Neutrophil (primary cell): ENCODE measurements at regions not wholly inside any gene's neighbourhood (a gene's known extent, or its start where the extent isn't known, plus 50 kb on each side); places are given as distances from the start of the nearest gene placed in this dataset.

Source experiments
- H3K27ac ChIP-seq: fragments of 200-600 bp; sonication (generic); 2 replicates; pipeline ENCODE4 v1.5.1; 2016; ENCODE audit warnings: mild to moderate bottlenecking, moderate library complexity
- H3K27me3 ChIP-seq: fragments of 200-600 bp; sonication (generic); 2 replicates; pipeline ENCODE4 v1.6.0; 2016; ENCODE audit warnings: mild to moderate bottlenecking
- H3K36me3 ChIP-seq: fragments of 200-600 bp; sonication (generic); 2 replicates; pipeline ENCODE4 v1.5.1; 2017
- H3K4me1 ChIP-seq, 2 experiments: fragments of 200-600 bp in 1 of 2; sonication (generic) in 1 of 2; 1 replicate in 1 of 2; 2 replicates in 1 of 2; pipeline versions ENCODE4 v1.5.1 to v1.6.1; 2013 to 2016; ENCODE audit warnings: low read depth in 1 of 2, low read length in 1 of 2, mild to moderate bottlenecking in 1 of 2, moderate library complexity in 1 of 2; ENCODE audit not compliant: control insufficient read depth in 1 of 2, insufficient read depth in 1 of 2
- H3K4me3 ChIP-seq, 2 experiments: fragments of 200-600 bp in 1 of 2; sonication (generic) in 1 of 2; 1 replicate in 1 of 2; 2 replicates in 1 of 2; pipeline ENCODE4 v1.5.1; 2013 to 2016; ENCODE audit warnings: low read depth in 1 of 2, low read length in 1 of 2, mild to moderate bottlenecking in 1 of 2, moderate library complexity in 1 of 2
- H3K9me3 ChIP-seq: fragments of 200-600 bp; sonication (generic); 2 replicates; pipeline ENCODE4 v1.5.1; 2016
- TF ChIP-seq, protein P1 (sequence below): fragments of 200-600 bp; sonication (generic); IDR thresholded peaks from 2 replicates; pipeline ENCODE4 v1.5.1; 2016; ENCODE audit warnings: antibody characterized with exemption

DNA sequence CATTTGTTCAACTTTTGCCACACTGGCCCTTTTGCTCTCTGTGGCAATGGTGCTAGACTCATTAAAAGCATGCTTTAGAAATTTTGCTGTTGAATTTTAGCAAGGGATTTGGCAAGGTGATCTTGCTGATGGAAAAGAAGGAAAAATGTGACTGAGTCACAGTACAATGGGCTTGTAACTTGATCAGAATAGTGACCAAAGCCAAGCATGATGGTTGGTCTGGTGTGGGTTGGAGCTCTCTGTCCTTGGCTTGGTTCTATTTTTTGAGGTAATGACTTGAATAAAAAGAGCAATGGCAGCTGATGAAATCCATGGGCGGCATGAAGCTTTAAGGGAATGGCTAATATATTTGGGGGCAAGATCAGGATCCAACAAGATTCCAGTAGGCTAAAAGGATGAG, 114.4 kb upstream of the ZNF366 start:
- TF ChIP-seq, protein P1, sequence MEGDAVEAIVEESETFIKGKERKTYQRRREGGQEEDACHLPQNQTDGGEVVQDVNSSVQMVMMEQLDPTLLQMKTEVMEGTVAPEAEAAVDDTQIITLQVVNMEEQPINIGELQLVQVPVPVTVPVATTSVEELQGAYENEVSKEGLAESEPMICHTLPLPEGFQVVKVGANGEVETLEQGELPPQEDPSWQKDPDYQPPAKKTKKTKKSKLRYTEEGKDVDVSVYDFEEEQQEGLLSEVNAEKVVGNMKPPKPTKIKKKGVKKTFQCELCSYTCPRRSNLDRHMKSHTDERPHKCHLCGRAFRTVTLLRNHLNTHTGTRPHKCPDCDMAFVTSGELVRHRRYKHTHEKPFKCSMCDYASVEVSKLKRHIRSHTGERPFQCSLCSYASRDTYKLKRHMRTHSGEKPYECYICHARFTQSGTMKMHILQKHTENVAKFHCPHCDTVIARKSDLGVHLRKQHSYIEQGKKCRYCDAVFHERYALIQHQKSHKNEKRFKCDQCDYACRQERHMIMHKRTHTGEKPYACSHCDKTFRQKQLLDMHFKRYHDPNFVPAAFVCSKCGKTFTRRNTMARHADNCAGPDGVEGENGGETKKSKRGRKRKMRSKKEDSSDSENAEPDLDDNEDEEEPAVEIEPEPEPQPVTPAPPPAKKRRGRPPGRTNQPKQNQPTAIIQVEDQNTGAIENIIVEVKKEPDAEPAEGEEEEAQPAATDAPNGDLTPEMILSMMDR, result no peak
- H3K27me3 ChIP-seq, result peaks cover 15% of the 10 kb centered on the region
- H3K27ac ChIP-seq, result no peak overlapping the region
- no peak overlapping the region for H3K4me3 ChIP-seq
- no peaks in the 10 kb centered on the region for H3K9me3 ChIP-seq
- no peaks in the 10 kb centered on the region for H3K36me3 ChIP-seq
- no peaks in the 10 kb centered on the region for H3K4me1 ChIP-seq

DNA sequence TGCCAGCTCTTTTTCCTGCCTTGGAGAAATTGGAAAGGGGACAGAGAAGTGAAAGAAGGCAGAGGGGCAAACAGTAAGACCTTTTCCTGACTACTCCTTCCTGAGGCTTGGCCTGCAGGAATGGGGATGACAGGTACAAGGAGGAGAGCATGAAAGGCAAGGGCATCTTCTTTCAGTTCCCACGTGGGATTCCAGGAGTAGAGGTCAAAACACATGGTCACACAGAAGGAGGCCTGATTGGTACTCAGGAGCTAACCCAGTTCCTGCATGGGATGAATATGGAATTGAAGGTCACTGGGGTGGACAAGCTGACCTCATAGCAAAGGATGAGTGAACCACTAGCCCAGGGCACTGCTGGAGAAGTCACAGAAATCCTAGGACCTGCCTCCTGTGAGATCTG, 112.5 kb upstream of the ZNF366 start:
- no peaks in the 10 kb centered on the region for H3K36me3 ChIP-seq
- no peaks in the 10 kb centered on the region for H3K9me3 ChIP-seq
- H3K27ac ChIP-seq, result no peak overlapping the region

DNA sequence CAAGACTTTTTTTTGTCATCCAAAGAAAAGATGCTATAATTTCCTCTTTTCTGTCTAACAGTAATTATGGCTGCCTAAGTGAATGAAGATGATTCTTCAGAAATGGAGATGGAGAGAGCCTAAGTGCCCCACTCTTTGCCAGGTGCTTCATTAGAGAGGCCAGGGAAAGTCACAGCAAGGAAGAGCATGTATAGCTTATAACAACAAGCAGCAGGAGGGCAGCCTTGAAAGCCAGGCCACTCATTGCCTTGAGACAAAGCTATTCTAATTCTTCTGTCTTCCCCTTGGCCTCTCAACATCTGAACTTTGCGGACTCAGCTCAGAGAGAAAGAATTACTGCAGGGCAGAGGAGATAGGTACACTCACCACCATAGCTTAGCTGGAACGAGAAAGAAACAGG, 112.0 kb upstream of the ZNF366 start:
- TF ChIP-seq, protein P1, result no peak
- Histone ChIP-seq H3K4me3 (no peak overlapping the region), H3K36me3 (no peaks in the 10 kb centered on the region), H3K27ac (no peak overlapping the region), H3K4me1 (no peaks in the 10 kb centered on the region), H3K9me3 (no peaks in the 10 kb centered on the region), H3K27me3 (peaks cover 12% of the 10 kb centered on the region)

More for the DNA sequence above, 112.5 kb upstream of the ZNF366 start:
- Histone ChIP-seq H3K4me3 (no peak overlapping the region), H3K27me3 (peaks cover 15% of the 10 kb centered on the region), H3K4me1 (no peaks in the 10 kb centered on the region)
- TF ChIP-seq, protein P1, result no peak

DNA sequence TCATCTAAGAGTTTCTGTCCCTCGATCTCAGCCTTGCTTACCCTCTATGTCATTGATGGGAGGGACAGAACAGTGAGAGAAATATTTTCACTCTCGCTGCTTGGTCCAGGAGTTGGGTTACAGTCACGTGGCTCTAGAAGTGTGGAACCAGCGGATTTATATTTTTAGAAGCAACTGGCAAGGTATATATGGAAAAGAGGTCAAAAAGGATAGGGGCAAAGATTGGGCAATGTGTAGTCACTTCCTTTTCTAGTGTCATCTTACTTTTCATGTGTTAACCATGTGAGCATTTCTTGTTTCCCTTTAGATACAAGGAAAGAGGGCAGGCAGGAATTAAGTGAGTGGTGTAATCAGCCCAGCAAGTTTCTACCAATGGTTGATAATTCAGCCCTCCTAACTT, 111.5 kb upstream of the ZNF366 start:
- peaks cover 9% of the 10 kb centered on the region for H3K27me3 ChIP-seq
- no peaks in the 10 kb centered on the region for H3K4me1 ChIP-seq
- H3K9me3 ChIP-seq, result no peaks in the 10 kb centered on the region
- TF ChIP-seq, protein P1, result no peak
- H3K27ac ChIP-seq, result no peak overlapping the region
- H3K4me3 ChIP-seq, result no peak overlapping the region
- H3K36me3 ChIP-seq, result no peaks in the 10 kb centered on the region

DNA sequence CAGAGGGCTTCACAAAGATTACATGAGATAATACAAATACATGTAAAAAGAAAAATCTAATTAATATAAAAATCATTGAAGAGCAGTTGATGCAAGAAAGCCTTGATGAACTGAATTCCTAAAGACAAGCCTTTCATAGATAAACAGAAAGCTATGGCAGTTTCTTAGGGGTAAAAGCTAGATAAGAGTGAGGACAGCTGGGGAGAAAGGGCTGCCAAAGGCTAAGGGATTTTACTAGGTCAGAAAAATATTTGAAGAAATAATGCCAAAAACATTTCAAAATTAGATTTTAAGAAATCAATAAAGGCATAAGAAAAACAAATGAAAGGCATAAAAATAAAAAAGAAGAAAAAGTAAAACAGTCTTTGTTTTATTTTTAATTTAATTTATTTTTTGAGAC, 107.9 kb upstream of the ZNF366 start:
- no peak overlapping the region for H3K4me3 ChIP-seq

More for the DNA sequence above, 107.9 kb upstream of the ZNF366 start:
- H3K9me3 ChIP-seq, result no peaks in the 10 kb centered on the region
- H3K4me1 ChIP-seq, result no peaks in the 10 kb centered on the region
- no peak overlapping the region for H3K27ac ChIP-seq
- TF ChIP-seq, protein P1, result no peak
- H3K36me3 ChIP-seq, result no peaks in the 10 kb centered on the region
- H3K27me3 ChIP-seq, result peaks cover 11% of the 10 kb centered on the region
